Liver (tissue), 8 donors: ENCODE measurements at regions not wholly inside any gene's neighbourhood (a gene's known extent, or its start where the extent isn't known, plus 50 kb on each side); places are given as distances from the start of the nearest gene placed in this dataset.

Experiments used
- DNase-seq: peaks from one replicate; pipeline ENCODE4 v3.0.0-alpha.2; 2017; ENCODE audit warnings: low spot score
- H3K27ac ChIP-seq, 2 donors: one replicate each; pipeline ENCODE4 v1.7.0; 2013; ENCODE audit warnings: inconsistent platforms in 2 of 2, low read length in 2 of 2, control low read depth in 1 of 2, low read depth in 1 of 2, mild to moderate bottlenecking in 1 of 2
- H3K27me3 ChIP-seq, 4 donors: one replicate each; pipeline versions ENCODE4 v1.6.1 to v1.7.0; 2013; ENCODE audit warnings: low read length in 3 of 4, inconsistent platforms in 1 of 4, mild to moderate bottlenecking in 1 of 4, moderate library complexity in 1 of 4; ENCODE audit not compliant: control insufficient read depth in 4 of 4, insufficient read depth in 4 of 4
- H3K36me3 ChIP-seq, 4 donors: one replicate each; pipeline versions ENCODE4 v1.6.1 to v1.7.0; 2013; ENCODE audit warnings: low read length in 3 of 4, mild to moderate bottlenecking in 3 of 4, low read depth in 1 of 4, moderate library complexity in 1 of 4; ENCODE audit not compliant: control insufficient read depth in 4 of 4, insufficient read depth in 3 of 4
- H3K4me1 ChIP-seq, 4 donors: one replicate each; pipeline versions ENCODE4 v1.6.1 to v1.7.0; 2013; ENCODE audit warnings: low read length in 3 of 4, mild to moderate bottlenecking in 3 of 4, moderate library complexity in 1 of 4; ENCODE audit not compliant: control insufficient read depth in 4 of 4, insufficient read depth in 4 of 4
- H3K4me3 ChIP-seq, 3 donors: one replicate each; pipeline versions ENCODE4 v1.6.1 to v1.7.0; 2013; ENCODE audit warnings: low read length in 3 of 3, control low read depth in 1 of 3, low read depth in 1 of 3, mild to moderate bottlenecking in 1 of 3
- H3K9ac ChIP-seq, 2 donors: one replicate each; pipeline ENCODE4 v1.7.0; 2013; ENCODE audit warnings: low read length in 2 of 2, mild to moderate bottlenecking in 2 of 2, moderate library complexity in 2 of 2, control low read depth in 1 of 2, low read depth in 1 of 2
- H3K9me3 ChIP-seq, 4 donors: one replicate each; pipeline versions ENCODE4 v1.6.1 to v1.7.0; 2013; ENCODE audit warnings: low read length in 3 of 4; ENCODE audit not compliant: control insufficient read depth in 4 of 4
- ATF3 ChIP-seq: IDR thresholded peaks from 2 replicates; pipeline ENCODE4 v1.6.1; 2016; ENCODE audit warnings: antibody characterized with exemption
- CTCF ChIP-seq: fragments of 150-350 bp; IDR thresholded peaks from 2 replicates; pipeline ENCODE4 v1.5.1; 2017; ENCODE audit warnings: improper control_type of control experiment, low read depth, low read length; ENCODE audit not compliant: missing input control
- EGR1 ChIP-seq, 2 donors: IDR thresholded peaks; 2 replicates each; pipeline ENCODE4 v1.6.1; 2016 to 2018; ENCODE audit warnings: antibody characterized with exemption in 2 of 2, low read depth in 2 of 2
- FOXA1 ChIP-seq: IDR thresholded peaks from 2 replicates; pipeline ENCODE4 v1.6.1; 2016; ENCODE audit warnings: antibody characterized with exemption
- FOXA2 ChIP-seq: IDR thresholded peaks from 2 replicates; pipeline ENCODE4 v1.6.1; 2016; ENCODE audit warnings: antibody characterized with exemption
- GABPA ChIP-seq, 2 donors: IDR thresholded peaks in 1 of 2; conservative IDR thresholded peaks in 1 of 2; 2 replicates each; pipeline ENCODE4 v1.6.1; 2016; ENCODE audit warnings: antibody characterized with exemption in 2 of 2, mild to moderate bottlenecking in 1 of 2, moderate library complexity in 1 of 2
- HNF4A ChIP-seq, 2 donors: conservative IDR thresholded peaks; 2 replicates each; pipeline ENCODE4 v1.6.1; 2016; ENCODE audit warnings: antibody characterized with exemption in 2 of 2, mild to moderate bottlenecking in 2 of 2
- HNF4G ChIP-seq: IDR thresholded peaks from 2 replicates; pipeline ENCODE4 v1.6.1; 2016; ENCODE audit warnings: antibody characterized with exemption
- JUND ChIP-seq, 2 donors: IDR thresholded peaks; 2 replicates each; pipeline ENCODE4 v1.6.1; 2016; ENCODE audit warnings: antibody characterized with exemption in 2 of 2
- NR2F2 ChIP-seq: IDR thresholded peaks from 2 replicates; pipeline ENCODE4 v1.6.1; 2016; ENCODE audit warnings: antibody characterized with exemption
- RAD21 ChIP-seq, 2 donors: IDR thresholded peaks; 2 replicates each; pipeline ENCODE4 v1.6.1; 2016; ENCODE audit warnings: antibody characterized with exemption in 2 of 2, mild to moderate bottlenecking in 2 of 2
- RXRA ChIP-seq, 2 donors: IDR thresholded peaks; 2 replicates each; pipeline ENCODE4 v1.6.1; 2017 to 2018; ENCODE audit warnings: antibody characterized with exemption in 2 of 2, mild to moderate bottlenecking in 1 of 2
- SP1 ChIP-seq: IDR thresholded peaks from 2 replicates; pipeline ENCODE4 v1.6.1; 2018; ENCODE audit warnings: antibody characterized with exemption, mild to moderate bottlenecking
- TAF1 ChIP-seq: conservative IDR thresholded peaks from 2 replicates; pipeline ENCODE4 v1.6.1; 2016; ENCODE audit warnings: antibody characterized with exemption, mild to moderate bottlenecking
- YY1 ChIP-seq: IDR thresholded peaks from 2 replicates; pipeline ENCODE4 v1.6.1; 2016; ENCODE audit warnings: antibody characterized with exemption, mild to moderate bottlenecking
- WGBS: extraction: QIAGEN DNeasy Blood & Tissue Kit; methylation state at CpG from one replicate; pipeline ENCODE4 v1.1.7; 2013; 5-methylcytosine and 5-hydroxymethylcytosine counted together
- TF ChIP-seq, protein P1 (sequence below): IDR thresholded peaks from 2 replicates; pipeline ENCODE4 v1.6.1; 2016; ENCODE audit warnings: antibody characterized with exemption, mild to moderate bottlenecking
- TF ChIP-seq, protein P2 (sequence below): IDR thresholded peaks from 2 replicates; pipeline ENCODE4 v1.6.1; 2016; ENCODE audit warnings: antibody characterized with exemption
- TF ChIP-seq, protein P3 (sequence below): IDR thresholded peaks from 2 replicates; pipeline ENCODE4 v1.6.1; 2016; ENCODE audit warnings: antibody characterized with exemption
- donor health status: healthy.
- donor health status: healthy.
- donor health status: healthy.
- donor health status: healthy.
- donor health status: healthy.

- TF ChIP-seq CTCF: no peak
- no peak for TF ChIP-seq NR2F2
- TF ChIP-seq HNF4G: no peak
- no peak for TF ChIP-seq JUND (IDR thresholded peaks at IDR 0.05)
These were observed 209.4 kb upstream of the CRY1 start (continued) for GRCh38 chr12:107302649-107303341.

DNA sequence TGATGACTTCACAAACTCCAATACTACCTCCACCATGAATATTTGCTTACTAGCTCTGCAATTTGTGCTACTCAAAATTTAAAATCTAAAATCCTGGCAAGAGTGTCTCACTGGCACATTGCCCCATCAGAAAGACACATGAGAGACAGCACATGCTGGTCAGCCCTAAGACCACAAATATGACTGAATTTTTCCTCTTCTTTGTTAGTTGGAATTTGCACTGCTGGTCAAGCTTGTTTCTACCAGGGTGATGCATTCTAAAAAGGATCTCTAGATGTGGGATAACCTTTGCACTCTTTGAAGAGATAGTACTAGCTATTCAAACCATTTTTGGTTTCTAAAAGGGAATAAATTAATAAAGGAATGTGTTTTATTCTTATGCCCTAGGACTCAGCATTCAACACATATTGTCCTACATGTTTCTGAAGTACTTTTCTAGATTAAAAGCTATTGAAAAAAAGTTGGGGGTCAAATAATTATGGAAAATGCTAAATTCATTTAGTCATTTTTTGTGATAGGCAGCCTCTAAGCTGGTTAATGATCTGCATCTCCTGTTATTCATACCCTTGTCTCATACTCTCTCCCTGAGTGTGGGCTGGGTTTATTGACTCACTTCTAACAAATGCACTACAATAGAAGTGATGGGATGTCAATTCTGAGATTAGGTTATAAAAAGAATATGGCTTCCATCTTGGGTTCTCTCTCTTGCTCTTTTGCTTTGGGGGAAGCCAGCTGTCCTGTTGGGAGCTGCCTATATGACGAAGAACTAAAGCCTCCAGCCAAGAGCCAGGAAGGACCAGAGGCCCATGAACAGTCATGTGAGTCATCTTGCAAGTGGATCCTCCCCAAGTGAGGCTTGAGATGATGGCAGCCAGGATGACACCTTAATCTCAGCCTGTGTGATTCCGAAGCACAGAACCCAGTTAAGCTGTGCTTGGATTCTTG lies 211.5 kb upstream of the CRY1 start:
- H3K27me3 ChIP-seq: peaks cover 0 to 7% (median 3%) of the 10 kb centered on the region in 4 donors
- H3K36me3 ChIP-seq: no peaks in the 10 kb centered on the region
- H3K9ac ChIP-seq: no peak overlapping the region
- TF ChIP-seq YY1 (no peak), SP1 (no peak), CTCF (no peak), NR2F2 (no peak), EGR1 (IDR thresholded peaks at IDR 0.05; ENCODE audit: low read depth in 2 of 2) (no peak), FOXA2 (no peak), RXRA (IDR thresholded peaks at IDR 0.05) (no peak), HNF4A (conservative IDR thresholded peaks at IDR 0.05) (no peak), RAD21 (IDR thresholded peaks at IDR 0.05) (no peak), GABPA (IDR thresholded peaks at IDR 0.05 in 1 of 2, conservative IDR thresholded peaks at IDR 0.05 in 1 of 2) (no peak), HNF4G (no peak), TAF1 (no peak), ATF3 (no peak), FOXA1 (no peak), JUND (IDR thresholded peaks at IDR 0.05) (no peak)
- TF ChIP-seq, protein P1, sequence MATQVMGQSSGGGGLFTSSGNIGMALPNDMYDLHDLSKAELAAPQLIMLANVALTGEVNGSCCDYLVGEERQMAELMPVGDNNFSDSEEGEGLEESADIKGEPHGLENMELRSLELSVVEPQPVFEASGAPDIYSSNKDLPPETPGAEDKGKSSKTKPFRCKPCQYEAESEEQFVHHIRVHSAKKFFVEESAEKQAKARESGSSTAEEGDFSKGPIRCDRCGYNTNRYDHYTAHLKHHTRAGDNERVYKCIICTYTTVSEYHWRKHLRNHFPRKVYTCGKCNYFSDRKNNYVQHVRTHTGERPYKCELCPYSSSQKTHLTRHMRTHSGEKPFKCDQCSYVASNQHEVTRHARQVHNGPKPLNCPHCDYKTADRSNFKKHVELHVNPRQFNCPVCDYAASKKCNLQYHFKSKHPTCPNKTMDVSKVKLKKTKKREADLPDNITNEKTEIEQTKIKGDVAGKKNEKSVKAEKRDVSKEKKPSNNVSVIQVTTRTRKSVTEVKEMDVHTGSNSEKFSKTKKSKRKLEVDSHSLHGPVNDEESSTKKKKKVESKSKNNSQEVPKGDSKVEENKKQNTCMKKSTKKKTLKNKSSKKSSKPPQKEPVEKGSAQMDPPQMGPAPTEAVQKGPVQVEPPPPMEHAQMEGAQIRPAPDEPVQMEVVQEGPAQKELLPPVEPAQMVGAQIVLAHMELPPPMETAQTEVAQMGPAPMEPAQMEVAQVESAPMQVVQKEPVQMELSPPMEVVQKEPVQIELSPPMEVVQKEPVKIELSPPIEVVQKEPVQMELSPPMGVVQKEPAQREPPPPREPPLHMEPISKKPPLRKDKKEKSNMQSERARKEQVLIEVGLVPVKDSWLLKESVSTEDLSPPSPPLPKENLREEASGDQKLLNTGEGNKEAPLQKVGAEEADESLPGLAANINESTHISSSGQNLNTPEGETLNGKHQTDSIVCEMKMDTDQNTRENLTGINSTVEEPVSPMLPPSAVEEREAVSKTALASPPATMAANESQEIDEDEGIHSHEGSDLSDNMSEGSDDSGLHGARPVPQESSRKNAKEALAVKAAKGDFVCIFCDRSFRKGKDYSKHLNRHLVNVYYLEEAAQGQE: no peak
- TF ChIP-seq, protein P2, sequence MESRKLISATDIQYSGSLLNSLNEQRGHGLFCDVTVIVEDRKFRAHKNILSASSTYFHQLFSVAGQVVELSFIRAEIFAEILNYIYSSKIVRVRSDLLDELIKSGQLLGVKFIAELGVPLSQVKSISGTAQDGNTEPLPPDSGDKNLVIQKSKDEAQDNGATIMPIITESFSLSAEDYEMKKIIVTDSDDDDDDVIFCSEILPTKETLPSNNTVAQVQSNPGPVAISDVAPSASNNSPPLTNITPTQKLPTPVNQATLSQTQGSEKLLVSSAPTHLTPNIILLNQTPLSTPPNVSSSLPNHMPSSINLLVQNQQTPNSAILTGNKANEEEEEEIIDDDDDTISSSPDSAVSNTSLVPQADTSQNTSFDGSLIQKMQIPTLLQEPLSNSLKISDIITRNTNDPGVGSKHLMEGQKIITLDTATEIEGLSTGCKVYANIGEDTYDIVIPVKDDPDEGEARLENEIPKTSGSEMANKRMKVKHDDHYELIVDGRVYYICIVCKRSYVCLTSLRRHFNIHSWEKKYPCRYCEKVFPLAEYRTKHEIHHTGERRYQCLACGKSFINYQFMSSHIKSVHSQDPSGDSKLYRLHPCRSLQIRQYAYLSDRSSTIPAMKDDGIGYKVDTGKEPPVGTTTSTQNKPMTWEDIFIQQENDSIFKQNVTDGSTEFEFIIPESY: no peak
- TF ChIP-seq, protein P3, sequence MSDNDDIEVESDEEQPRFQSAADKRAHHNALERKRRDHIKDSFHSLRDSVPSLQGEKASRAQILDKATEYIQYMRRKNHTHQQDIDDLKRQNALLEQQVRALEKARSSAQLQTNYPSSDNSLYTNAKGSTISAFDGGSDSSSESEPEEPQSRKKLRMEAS: no peak
- no peak overlapping the region for H3K4me3 ChIP-seq
- H3K9me3 ChIP-seq: no peaks in the 10 kb centered on the region
- WGBS: 82% methylated on average over 2 of the region's 2 CpGs
- H3K4me1 ChIP-seq: no peaks in the 10 kb centered on the region
- no peak overlapping the region for H3K27ac ChIP-seq
- no peak for DNase-seq
